HFF-Myc (cell line): ENCODE measurements at regions not wholly inside any gene's neighbourhood (a gene's known extent, or its start where the extent isn't known, plus 50 kb on each side); places are given as distances from the start of the nearest gene placed in this dataset.
"Not testable (repeated sequence)": the region's sequence is repeated elsewhere in the genome, so short reads cannot be mapped to it uniquely, and the experiment has no call there.

Experiments
- DNase-seq: peaks from one replicate; pipeline ENCODE4 v3.0.0-alpha.2; 2011; ENCODE audit warnings: low read depth; ENCODE audit errors: extremely low read depth
- H3K4me3 ChIP-seq: replicated peaks from 2 replicates; pipeline ENCODE4 v1.5.1; 2011; ENCODE audit warnings: low read depth, mild to moderate bottlenecking, control low read depth, low read length
- CTCF ChIP-seq: IDR thresholded peaks from 2 replicates; pipeline ENCODE4 v1.5.1; 2012; ENCODE audit warnings: mild to moderate bottlenecking, low read depth, low read length, control low read depth; ENCODE audit errors: missing control alignments

GRCh38 chr18:78268226-78268988, 711.2 kb upstream of the SALL3 start:
- no peak for DNase-seq
- no peak for TF ChIP-seq CTCF

GRCh38 chr18:78271790-78272189, 707.8 kb upstream of the SALL3 start:
- no peak overlapping the region for H3K4me3 ChIP-seq
- no peak for DNase-seq

More at GRCh38 chr18:78268226-78268988, 711.2 kb upstream of the SALL3 start:
- H3K4me3 ChIP-seq, result no peak overlapping the region

DNA sequence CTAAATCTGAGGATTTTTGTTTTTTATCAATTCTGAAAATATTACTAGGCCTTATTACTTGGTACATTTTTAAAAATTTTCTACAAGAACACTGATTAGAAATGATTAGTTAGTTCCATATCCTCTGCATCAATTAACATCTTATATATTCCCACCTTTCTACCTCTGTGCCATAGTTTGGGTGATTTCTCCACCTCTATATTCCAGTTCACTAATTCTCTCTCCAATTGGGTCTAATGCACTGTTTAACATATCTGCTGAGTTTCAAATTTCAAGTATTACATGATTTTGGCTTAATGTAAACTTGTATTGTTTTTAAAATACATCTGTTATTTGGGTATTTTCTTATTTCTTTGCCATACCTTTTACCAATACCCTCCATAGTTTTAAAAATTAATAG, 705.7 kb upstream of the SALL3 start:
- no peak for TF ChIP-seq CTCF
- no peak overlapping the region for H3K4me3 ChIP-seq
- no peak for DNase-seq

More at GRCh38 chr18:78271790-78272189, 707.8 kb upstream of the SALL3 start:
- no peak for TF ChIP-seq CTCF

DNA sequence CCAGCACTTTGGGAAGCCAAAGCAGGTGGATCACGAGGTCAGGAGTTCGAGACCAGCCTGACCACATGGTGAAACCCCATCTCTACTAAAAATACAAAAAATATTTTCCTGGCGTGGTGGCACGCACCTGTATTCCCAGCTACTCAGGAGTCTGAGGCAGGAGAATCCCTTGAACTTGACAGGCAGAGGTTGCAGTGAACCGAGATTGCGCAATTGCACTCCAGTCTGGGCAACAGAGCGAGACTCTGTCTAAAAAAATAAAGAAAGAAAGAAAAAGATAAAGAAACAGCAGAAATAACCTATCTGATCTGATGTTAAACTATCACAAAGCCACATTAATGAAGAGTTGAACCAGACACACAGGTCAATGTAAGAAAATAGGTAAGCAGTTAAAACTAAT, 696.2 kb upstream of the SALL3 start:
- DNase-seq, H3K4me3 ChIP-seq: not testable (repeated sequence)

DNA sequence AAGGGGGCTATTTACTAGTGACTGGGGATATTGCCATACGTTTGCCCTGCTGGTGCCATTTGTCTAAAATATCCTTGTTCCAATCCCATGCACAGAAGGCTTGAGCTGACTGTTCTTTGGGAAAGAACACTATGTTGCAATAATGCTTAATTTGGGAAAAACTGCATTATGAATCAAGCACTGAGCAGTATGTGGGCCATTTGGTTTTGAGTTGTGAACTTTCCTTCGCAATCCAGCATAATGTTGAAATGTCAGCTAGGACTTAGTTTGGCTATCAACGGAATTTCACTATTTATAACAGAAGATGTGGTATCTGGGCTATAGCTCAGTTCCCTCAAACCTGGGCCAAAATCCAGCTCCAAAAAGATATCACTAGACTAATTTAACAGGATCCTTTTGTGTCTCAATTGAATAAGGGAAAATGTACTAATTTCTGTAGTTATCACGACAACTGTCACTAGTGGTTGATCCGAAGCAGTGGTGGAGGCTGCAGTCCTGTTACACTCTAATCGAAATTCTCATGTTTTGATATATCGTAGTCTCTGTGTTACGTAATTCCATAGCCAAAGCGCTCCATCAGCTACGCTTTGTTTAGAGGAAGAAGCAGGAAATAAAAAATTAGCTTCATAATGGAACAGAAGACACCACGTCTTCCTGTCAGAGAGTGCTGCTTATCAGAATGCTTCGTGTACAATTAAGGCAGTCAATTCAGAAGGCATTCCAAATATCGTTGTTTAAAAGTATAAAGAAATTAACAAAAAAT, 686.8 kb upstream of the SALL3 start:
- H3K4me3 ChIP-seq, result no peak overlapping the region
- no peak for TF ChIP-seq CTCF
- DNase-seq, result no peak

DNA sequence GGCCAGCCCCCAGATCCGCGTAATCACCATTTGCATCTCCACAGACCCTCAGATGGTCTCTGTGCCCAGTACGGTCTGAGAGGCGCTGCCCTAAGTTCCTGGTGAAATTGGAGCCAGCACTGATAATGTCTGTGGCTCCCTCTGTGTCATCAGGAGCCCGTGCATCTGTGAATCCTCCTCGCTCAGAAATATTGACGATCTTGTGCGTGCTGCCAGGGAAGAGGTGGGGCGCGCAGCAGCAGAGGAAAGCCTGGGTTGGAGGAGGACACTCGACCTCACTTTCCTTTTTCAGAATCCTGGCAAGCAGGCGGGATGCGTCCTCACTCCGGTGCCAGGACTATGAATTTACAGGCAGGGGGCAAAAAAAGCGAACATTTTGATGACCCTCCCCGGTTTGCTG, 686.1 kb upstream of the SALL3 start:
- no peak for TF ChIP-seq CTCF
- H3K4me3 ChIP-seq, result no peak overlapping the region
- DNase-seq, result no peak

DNA sequence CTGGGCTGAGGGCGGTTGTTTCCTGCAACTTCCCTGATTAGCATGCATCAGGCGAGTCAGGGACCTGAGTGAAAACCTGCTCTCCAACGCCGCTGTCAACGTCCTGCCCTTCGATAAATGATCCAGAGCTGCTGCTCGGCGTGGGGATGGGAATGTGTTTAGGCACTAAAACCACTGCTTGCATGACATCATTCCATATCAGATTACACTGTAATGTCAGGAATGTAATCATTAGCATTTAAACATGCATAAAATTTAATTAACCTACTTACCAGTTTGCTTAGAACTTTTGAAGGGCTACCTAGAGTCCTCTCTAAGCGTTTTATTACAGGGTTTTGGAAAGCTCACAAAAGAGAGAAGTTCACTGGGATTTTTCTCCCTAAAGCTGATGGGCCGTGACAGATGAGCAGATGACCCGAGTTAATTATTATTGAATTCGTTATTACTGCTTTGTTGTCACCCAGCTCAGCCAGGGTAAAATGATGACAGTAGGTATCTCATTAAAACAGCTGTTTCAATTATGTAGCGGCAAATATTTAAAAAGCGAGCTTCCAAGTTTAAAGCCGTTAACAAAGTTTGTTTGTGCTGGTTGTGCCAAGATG, 685.6 kb upstream of the SALL3 start:
- no peak overlapping the region for H3K4me3 ChIP-seq
- TF ChIP-seq CTCF, result no peak
- DNase-seq, result no peak
